Hindlimb muscle (tissue), 1 donor: ENCODE measurements at regions not wholly inside any gene's neighbourhood (a gene's known extent, or its start where the extent isn't known, plus 50 kb on each side); places are given as distances from the start of the nearest gene placed in this dataset.

Source experiments
- DNase-seq: peaks from one replicate; pipeline ENCODE4 v3.0.0-alpha.2; 2013

GRCh38 chr14:100381395-100382105 lies 58.4 kb downstream of the SLC25A47 start:
- DNase-seq: no peak

GRCh38 chr14:100382106-100382455 lies 58.9 kb downstream of the SLC25A47 start:
- no peak for DNase-seq

- DNase-seq: peak; percentile 50
Measured at GRCh38 chr14:100383727-100384158, 60.6 kb downstream of the SLC25A47 start.

GRCh38 chr14:100384277-100384676 lies 61.1 kb downstream of the SLC25A47 start:
- no peak for DNase-seq

- DNase-seq: no peak
Measured at GRCh38 chr14:100384819-100385813, 62.0 kb downstream of the SLC25A47 start.

GRCh38 chr14:100386121-100386520 lies 63.0 kb downstream of the SLC25A47 start:
- no peak for DNase-seq

GRCh38 chr14:100386846-100387245 lies 63.7 kb downstream of the SLC25A47 start:
- DNase-seq: no peak

- no peak for DNase-seq
Measured at GRCh38 chr14:100387450-100387849, 64.3 kb downstream of the SLC25A47 start.

- DNase-seq: no peak
Measured at GRCh38 chr14:100388103-100389054, 65.2 kb downstream of the SLC25A47 start.

GRCh38 chr14:100389497-100390104 lies 66.5 kb downstream of the SLC25A47 start:
- DNase-seq: no peak

GRCh38 chr14:100391173-100391572 lies 68.0 kb downstream of the SLC25A47 start:
- DNase-seq: no peak

- no peak for DNase-seq
Measured at GRCh38 chr14:100391724-100392123, 68.6 kb downstream of the SLC25A47 start.

GRCh38 chr14:100392356-100392755 lies 69.2 kb downstream of the SLC25A47 start:
- DNase-seq: no peak

- no peak for DNase-seq
Measured at GRCh38 chr14:100393362-100393761, 70.2 kb downstream of the SLC25A47 start.

GRCh38 chr14:100393906-100394732 lies 71.0 kb downstream of the SLC25A47 start:
- no peak for DNase-seq

GRCh38 chr14:100394886-100395672 lies 71.9 kb downstream of the SLC25A47 start:
- DNase-seq: no peak

GRCh38 chr14:100396266-100396795 lies 73.2 kb downstream of the SLC25A47 start:
- DNase-seq: no peak

GRCh38 chr14:100397005-100397404 lies 73.9 kb downstream of the SLC25A47 start:
- DNase-seq: no peak

- DNase-seq: no peak
Measured at GRCh38 chr14:100398044-100398443, 74.9 kb downstream of the SLC25A47 start.
